ENCODE measurements at regions not wholly inside any gene's neighbourhood (a gene's known extent, or its start where the extent isn't known, plus 50 kb on each side); places are given as distances from the start of the nearest gene placed in this dataset.

GRCh38 chr12:11978726-11979384 is 91.9 kb upstream of the BCL2L14 start:
- DNase-seq (ENCODE audit: low spot score) = no peak
- TF ChIP-seq, protein P1, sequence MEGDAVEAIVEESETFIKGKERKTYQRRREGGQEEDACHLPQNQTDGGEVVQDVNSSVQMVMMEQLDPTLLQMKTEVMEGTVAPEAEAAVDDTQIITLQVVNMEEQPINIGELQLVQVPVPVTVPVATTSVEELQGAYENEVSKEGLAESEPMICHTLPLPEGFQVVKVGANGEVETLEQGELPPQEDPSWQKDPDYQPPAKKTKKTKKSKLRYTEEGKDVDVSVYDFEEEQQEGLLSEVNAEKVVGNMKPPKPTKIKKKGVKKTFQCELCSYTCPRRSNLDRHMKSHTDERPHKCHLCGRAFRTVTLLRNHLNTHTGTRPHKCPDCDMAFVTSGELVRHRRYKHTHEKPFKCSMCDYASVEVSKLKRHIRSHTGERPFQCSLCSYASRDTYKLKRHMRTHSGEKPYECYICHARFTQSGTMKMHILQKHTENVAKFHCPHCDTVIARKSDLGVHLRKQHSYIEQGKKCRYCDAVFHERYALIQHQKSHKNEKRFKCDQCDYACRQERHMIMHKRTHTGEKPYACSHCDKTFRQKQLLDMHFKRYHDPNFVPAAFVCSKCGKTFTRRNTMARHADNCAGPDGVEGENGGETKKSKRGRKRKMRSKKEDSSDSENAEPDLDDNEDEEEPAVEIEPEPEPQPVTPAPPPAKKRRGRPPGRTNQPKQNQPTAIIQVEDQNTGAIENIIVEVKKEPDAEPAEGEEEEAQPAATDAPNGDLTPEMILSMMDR (IDR thresholded peaks at IDR 0.05) = no peak
- Histone ChIP-seq H3K27ac (no peak overlapping the region), H3K4me3 (no peak overlapping the region)

- Histone ChIP-seq H3K4me3 (no peak overlapping the region), H3K27ac (no peak overlapping the region)
- TF ChIP-seq, protein P1 (IDR thresholded peaks at IDR 0.05) = no peak
- no peak for DNase-seq (ENCODE audit: low spot score)
Measured at GRCh38 chr12:11980115-11980514, 90.6 kb upstream of the BCL2L14 start.

DNA sequence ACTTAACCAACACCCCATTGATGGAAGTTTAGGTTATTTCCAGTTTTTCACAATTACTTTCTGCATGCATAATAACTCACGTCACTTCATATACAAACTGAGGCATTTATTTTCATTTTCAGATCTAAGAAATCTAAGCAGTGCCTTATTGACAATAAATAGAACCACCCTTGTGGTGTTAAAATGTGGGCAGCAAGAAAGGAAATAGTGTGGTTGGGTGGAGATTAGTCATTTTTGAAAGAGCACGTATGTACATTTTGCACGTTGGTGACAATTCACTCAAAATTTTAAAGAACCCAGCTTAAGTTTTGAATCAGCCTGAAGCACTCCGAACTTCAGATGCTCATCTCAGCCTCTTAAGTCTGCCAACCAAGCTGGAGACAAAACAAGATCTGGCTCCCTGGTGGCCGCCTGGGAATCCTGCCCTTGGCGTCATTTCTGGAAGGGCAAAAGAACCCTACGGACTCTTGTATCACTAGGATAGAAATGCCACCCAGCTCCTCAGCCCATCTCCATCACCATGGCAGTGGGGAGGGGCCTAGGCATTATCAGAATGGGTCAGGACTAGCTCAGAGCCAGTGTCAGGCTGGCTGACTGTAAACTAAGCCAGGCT is 89.5 kb upstream of the BCL2L14 start:
- DNase-seq (ENCODE audit: low spot score) = no peak
- no peak overlapping the region for H3K27ac ChIP-seq
- H3K4me3 ChIP-seq = no peak overlapping the region
- TF ChIP-seq, protein P1 (IDR thresholded peaks at IDR 0.05) = no peak

- Histone ChIP-seq H3K4me3 (no peak overlapping the region), H3K27ac (no peak overlapping the region)
- no peak for DNase-seq (ENCODE audit: low spot score)
- TF ChIP-seq, protein P1 (IDR thresholded peaks at IDR 0.05) = no peak
Measured at GRCh38 chr12:11984417-11984816, 86.3 kb upstream of the BCL2L14 start.

- H3K4me3 ChIP-seq = no peak overlapping the region
- no peak for DNase-seq (ENCODE audit: low spot score)
- no peak overlapping the region for H3K27ac ChIP-seq
- TF ChIP-seq, protein P1 (IDR thresholded peaks at IDR 0.05) = no peak
Measured at GRCh38 chr12:11986165-11986564, 84.6 kb upstream of the BCL2L14 start.

- TF ChIP-seq, protein P1 (IDR thresholded peaks at IDR 0.05) = no peak
- no peak overlapping the region for H3K4me3 ChIP-seq
- DNase-seq (ENCODE audit: low spot score) = no peak
- no peak overlapping the region for H3K27ac ChIP-seq
Measured at GRCh38 chr12:11987901-11988300, 82.8 kb upstream of the BCL2L14 start.

DNA sequence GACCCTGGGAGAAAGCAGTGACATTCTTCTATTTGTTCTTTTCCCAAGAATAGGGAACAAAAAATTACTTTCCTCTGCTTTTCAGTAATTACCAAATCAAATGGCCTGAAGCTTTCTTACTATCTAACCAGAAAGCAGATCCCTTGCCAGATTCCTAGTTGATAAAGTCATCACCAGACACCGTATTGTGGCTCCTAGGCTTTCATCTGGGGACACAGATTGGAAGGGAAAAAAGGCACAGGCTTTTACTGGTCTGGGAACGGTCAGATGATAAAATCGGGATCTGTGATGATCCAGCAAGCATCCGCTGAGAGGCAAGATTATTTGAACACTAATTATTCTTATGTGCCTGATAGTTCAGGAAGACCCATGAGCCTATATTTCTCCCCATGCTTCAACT is 79.1 kb upstream of the BCL2L14 start:
- Histone ChIP-seq H3K4me3 (no peak overlapping the region), H3K27ac (no peak overlapping the region)
- TF ChIP-seq, protein P1 (IDR thresholded peaks at IDR 0.05) = no peak
- no peak for DNase-seq (ENCODE audit: low spot score)

All from coronary artery (tissue), 2 donors.